SKM-1 (cell line): ENCODE measurements at regions not wholly inside any gene's neighbourhood (a gene's known extent, or its start where the extent isn't known, plus 50 kb on each side); places are given as distances from the start of the nearest gene placed in this dataset.
A peak's percentile ranks its signal among the peaks of the same experiment; 100 is the strongest.
"Not testable (repeated sequence)": the region's sequence is repeated elsewhere in the genome, so short reads cannot be mapped to it uniquely, and the experiment has no call there.

Experiments
- DNase-seq: peaks from one replicate; lab custom pipeline; 2025; ENCODE audit not compliant: unreplicated experiment; lab: John Stamatoyannopoulos, UW

DNA sequence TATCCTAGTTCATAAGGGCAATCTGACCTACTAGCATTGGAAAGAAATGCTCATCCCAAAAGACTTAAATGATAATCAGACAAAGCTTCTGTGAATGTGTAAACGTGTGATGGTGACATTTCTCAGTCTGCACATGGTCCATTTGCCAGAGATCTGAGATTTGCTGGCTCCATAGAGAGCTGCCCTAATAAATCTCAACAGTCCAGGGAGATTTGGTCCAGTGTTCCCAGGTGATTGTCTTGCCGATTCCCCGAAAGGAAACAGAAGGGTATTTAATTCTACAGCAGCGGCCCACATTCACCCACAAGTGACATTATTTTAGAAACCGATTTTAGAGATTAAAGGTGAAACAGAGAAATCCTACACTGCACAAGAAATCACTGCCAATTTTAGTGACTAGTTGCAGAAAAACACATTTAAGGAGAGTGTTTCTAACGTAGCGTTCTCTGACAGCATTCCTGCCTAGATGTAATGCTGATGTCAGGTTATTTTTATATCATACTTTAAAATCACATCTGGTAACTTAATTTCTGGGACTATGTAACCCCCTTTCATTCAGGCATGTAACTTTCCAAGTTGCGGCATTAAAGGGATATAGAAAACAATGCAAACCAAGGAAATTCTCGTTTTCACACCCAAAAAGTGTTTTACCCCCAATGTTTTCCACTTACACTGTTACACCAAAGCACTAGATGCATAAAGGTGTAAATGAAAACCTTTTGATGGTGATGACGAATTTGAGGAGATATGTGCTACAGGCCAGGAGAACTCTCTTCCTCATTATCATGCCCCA lies 231.9 kb upstream of the FN1 start:
- no peak for DNase-seq

DNA sequence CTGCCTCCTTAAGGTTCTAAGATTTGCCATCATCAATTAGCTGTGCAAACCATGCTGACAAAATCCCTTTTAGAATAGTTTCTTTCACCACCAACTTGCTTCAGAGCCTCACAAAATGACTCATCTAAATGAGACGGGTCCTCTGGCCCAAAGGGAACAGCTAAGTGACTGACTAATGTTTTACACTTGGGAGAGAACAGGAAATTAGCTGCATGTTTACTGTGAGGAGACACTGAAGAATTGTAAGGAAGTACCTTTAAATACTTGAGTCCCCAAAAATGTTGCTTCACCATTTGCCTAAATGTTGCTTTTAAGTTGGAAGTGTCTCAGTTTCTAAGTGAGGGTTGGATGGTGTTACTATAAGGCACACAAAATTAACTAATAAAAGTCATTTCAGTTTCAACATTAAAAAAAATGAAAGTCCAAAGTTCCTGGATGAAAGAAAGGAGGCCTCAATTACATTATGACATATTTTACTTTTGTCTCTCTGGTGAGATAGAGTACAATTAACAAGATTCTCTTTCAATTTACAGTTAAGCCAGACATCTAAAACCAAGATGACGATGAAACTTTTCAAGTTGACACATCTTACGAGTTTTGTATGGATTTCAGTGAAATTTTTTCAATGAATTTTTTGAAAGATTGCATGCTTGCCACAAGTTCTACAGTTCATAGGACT lies 229.1 kb upstream of the FN1 start:
- peak; percentile 64 for DNase-seq

DNA sequence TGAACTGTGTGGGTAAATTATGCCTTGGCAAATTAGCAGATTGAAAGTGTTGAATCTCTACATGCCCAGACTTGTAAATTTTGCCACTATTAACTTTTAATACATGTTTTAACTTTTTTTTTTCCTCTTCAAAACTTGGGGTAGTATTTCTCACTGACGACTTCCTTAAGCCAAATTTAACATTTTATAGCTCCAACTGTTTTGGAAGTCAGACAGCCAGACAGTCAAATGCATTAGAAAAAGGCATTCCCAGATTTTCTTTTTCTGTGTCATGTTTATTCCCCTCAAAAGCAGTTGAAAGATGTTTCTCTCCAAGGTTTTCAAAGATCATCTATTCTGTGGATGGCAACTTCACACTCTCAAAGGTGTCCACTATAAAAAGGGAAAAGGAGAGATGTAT lies 226.8 kb upstream of the FN1 start:
- no peak for DNase-seq

DNA sequence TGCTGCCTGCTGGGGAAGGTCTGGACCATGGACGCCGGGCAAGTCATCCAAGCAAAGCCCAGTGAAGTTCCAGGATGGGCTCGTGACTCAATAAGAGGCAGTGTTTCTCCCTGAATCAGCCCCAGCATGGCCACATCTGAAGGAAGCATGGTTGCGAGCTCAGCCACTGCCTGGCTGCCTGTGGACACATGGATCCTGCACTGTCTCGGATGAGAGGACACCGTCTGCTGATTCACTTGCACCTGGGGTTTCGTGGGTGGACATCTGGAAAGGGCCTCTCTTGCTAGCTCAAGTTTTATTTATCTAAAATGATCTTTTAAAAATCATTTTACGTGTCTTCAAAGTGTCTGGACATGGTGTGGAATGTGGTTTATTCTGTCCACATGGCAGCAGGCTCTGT lies 224.8 kb upstream of the FN1 start:
- no peak for DNase-seq

DNA sequence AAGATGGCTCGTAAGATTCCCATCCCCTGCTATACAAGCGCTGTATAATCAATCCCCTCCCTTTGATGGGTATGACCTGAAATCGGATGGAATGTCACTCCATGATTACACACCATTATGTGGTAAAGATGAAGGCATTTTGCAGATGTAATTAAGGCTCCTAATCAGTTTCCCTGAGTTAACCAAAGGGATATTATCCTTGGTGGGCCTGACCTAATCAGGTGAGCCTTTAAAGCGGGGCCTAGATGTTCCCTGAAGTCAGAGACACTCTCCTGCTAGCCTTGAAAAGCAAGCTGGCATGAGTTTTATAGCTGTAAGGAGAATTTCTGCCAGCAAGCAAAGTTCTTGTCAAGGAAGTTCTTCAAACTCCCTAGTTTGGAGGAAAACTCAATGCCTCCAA lies 223.8 kb upstream of the FN1 start:
- DNase-seq: no peak

DNA sequence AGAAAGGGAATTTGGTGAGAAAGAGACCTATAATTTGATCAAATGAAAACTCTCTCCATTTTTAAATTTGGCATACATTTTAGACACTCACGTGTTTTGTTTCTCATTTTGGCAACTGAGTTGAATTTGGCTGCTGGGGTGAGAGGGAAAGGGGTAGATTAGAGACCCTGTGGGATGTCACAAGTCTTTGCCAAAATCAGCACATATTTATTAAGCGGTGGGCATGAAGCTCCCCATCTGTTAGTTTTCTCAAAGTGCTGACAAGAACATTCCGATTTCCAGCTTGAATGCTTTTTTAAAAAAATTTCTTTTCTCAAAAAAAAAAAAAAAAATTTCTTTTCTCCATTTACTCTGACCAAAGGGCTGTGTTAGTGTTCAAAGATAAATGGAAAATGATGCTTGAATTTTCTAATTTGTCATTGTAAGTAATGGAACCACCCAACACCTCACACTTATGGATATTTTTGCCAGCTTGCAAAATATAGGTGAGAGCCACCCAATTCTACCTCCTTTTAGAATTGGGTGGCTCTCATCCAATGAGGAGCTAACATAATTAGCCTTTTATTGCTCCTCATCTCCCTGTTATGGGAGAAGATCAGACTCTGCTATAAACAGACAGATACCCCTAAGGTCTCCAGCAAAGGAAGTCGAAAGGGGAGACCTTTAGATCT lies 222.9 kb upstream of the FN1 start:
- DNase-seq: no peak

DNA sequence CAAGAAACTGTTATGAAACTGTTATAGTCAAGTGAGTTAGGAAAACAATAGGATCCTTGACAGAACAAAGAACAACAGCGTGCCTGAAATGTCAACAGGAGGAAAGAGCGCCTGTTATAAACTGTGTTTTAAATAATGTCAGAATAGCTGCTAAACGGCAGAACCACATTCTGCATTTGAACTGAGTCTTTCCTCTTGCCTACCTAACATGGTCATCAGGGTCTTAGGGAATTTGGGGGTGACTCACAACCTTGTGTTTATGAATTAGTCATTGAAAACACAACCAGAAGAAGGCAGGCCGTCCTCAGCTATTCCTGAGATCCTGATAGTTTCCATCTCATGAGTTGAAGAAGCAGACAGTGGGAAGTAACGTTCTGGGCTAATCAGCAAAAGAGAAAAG lies 222.0 kb upstream of the FN1 start:
- no peak for DNase-seq

DNA sequence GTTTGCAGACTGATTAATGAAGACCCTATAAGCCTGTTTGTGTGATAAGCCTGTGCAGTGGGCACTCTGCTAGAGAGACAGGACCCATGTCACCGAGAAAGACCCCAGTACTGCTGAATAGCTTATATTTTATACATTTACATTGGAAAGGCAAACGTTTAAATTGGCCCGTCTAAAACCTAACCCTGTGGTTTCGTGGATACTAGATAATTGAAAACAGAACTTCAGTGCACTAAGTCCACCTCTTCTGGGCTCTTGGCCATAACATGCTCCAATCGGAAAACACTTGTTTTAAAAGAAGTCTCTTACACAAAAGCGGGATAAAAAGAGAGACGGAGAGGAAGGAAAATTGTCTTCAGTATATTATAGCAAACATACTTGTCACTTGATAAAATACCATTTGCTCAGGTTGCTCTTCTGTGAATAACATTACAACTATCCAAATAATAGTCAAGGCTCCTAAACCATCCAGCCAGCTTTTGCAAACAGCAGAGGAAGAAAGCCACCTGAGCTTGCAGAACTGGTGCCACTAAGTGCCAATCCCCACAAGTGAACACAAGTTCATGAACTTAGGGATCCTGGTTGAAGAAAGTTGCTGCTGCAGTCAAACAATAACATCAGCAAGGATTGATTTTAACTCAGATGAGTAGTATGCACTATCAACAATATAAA lies 218.4 kb upstream of the FN1 start:
- no peak for DNase-seq

DNA sequence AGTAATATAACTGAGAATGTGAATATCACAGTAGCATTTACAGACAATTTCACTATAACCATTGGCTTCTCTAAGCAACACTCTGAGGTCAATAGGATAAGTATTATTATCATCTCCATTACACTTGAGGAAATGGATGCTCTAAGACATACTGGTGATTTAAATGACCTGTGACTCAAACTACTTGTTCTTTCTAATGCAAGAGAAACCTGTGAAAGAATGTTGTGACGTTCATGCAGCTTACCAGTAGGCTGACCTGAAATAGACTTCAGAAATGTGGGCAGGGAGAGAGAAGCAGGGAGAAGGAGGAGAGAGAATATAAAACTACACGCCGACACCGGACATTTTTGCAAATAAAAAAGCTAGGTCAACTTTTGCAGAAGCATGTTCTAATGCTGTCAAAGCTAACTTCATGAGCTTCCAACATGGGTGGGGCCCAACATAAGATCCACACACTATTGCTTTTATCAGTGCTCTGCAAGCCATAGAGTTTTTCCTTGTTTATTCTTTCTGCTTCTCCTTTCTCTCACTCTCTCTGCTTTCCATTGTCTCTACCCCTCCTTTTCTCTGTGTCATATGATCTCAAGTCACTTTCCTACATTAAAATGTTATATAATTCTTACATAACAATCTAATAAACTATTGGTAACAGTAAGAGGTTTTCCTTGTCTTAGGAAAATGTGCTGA lies 217.6 kb upstream of the FN1 start:
- DNase-seq: no peak

DNA sequence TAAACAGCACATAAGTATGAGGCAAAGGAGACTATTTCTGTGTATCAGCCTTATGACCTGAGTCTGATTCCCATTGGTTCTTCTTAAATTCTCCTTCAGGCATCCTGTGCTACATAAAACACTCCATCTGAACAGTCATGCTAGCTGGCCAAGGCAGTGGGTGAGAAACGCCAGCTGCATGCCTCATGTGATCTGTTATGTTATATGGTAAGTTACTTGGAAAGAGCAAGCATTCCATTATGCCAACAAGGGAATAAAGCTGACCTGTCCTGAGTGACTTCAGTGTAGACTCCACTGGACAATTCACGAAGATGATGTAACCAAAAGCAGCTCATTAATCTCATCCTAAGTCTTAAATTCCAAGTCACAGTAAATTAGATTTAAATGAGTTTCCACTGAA lies 216.5 kb upstream of the FN1 start:
- no peak for DNase-seq

DNA sequence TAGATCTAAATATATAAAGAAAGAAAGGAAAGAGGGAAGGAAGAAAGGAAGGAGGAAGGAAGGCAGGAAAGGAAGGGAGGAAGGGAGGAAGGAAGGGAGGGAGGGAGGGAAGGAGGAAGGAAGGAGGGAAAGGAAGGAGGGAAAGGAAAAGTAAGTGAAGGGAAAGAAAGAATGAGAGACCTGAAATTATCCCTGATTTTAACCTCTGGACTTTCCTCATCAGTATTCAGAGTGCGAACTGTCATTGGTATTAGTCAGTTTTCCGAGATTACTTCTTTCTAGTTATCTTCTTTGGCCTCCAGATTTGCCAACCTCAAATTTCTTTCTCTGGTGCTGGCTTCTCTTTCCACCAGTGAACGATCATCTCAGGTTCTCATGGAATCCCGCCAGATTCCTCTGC lies 215.5 kb upstream of the FN1 start:
- DNase-seq: no peak

DNA sequence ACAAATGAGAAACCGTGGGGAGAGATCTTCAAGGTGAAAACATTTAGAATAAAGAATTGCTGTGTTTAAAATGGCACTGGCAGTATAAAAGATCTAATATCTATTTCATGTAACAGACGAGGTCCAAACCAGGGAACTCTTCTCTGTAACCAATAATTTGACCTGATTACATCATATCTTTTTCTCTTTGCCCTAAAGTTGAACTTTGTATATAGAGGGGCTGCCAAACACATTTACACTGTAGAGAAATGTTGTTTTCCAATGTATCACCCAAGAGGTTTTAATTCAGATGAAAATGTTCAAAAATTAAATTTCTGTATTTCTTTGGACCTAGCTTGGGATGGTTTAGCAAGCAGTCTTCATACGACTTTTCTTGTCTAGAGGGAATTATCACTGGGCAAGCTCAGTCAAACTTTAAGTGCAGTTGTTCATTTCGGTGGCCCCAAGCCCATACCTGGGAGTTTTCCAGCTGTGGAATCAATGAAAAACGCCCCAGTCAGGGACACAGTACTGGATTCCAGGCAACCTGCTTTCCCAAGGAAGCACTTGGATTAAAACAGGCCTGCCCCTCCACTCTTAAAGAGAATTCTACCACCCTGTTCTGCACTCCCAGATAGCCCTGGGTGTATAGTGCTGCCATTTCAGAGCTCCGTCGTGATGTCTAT lies 208.5 kb upstream of the FN1 start:
- DNase-seq: no peak

DNA sequence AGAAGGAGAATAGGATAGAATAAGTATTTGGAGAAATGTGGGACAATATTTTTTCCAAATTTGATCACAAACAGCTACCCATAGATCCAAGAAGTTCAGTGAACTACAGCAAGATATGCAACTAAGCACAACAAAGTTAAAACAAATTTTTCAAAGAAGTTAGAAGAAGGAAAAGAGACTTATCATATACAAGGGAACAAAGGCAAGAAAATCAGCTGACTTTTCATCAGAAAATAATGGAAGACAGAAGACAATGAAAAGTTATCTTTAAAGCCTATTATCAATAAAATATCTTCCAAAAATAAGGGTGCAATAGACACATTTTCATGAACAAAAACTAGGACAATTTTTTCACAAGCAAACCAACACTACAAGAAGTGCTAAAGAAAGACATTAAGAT lies 202.8 kb upstream of the FN1 start:
- no peak for DNase-seq

DNA sequence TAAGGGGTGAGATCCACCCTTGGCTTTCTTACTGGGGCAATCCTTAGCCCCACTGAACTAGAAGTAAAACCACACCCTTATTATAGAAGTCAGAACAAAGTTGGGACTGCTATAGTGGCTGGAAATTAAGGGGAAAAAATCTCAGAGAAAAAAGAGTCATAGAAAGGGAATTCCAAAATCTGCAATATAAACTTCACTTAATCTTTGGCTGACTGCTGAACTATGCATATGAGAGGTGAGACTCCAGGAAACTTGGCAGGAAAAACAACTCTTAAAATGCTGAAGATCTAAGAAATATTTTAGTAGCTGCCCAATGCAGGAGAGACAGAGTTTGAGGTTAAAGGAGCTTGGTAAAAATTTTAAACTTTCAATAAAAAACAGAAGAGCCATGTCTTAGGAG lies 201.8 kb upstream of the FN1 start:
- no peak for DNase-seq

DNA sequence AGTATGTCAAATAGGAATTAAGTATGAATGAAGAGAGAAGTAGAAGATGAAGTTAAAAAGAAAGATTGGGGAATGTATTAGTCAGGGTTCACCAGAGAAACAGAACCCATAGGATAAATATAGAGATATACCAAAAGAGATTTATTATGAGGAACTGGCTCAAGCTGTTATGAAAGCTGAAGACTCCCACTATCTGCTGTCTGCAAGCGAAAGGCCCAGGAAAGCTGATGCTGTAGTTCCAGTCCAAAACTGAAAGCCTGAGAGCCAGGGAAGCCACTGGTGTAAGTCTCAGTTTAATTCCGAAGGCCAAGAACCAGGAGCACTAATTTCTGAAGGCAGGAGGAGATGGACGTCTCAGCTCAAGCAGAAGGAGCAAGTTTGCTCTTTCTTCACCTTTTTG lies 200.9 kb upstream of the FN1 start:
- no peak for DNase-seq

DNA sequence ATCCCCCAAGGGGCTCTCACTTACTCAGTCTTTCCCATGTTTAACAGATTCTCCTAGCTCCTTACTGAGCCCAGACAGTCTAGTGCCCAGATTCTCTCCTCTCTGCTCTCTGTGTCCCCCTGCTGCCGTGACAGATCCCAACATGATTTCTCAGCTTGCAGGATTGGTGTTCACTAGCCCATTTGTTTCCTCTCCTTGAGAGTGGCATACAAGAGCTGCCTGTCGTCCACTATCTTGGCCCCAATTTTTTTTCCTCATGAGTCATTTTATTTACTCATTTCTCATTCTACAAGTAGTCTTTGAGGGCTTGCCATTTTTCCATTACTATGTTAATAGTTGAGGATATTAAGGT lies 199.9 kb upstream of the FN1 start:
- no peak for DNase-seq

DNA sequence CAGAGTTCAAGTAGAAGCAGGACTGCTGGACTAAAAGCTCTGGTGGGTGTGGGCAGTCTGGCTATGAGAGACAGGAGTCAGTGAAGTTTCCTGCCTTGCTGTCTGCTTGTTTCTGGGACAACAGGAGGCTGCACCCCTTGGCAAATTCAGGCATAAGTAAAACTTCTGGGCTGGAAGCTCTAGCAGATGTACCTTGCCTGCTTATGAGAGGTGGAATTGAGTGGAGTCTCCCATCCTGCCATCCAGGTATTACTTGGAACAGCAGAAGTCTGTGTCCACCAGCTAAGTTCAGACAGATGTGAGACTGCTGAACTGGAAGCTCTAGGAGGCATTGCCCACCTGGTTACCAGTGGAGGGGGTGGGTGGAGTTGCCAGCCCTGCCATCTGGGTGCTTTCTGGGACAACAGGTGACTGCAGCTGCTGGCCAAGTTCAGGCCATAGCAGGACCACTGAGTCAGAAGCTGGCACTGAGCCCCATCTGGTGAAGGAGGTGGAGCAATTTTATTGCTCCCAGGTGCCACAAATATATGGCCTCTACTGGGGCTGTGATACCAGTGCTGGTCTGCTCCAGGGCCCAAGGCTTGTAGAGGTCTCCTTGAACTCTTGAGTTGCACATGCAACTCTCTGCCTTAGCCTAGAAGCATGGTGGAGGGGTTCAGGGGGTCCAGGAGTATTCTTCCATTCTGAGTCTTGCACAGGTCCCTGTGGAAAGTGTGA lies 199.4 kb upstream of the FN1 start:
- no peak for DNase-seq

DNA sequence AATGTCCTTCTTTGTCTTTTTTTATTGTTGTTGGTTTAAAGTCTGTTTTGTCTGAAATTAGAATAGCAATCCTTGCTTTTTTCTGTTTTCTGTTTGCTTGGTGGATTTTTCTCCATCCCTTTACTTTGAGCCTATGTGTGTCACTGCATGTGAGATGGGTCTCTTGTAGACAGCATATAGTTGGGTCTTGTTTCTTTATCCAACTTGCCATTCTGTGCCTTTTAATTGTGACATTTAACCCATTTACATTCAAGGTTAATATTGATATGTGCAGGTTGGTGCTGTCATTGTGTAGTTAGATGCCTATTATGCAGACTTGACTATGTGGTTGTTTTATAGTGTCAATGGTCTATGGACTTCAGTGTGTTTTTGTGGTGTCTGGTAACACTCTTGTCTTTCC lies 197.5 kb upstream of the FN1 start:
- DNase-seq: no peak

DNA sequence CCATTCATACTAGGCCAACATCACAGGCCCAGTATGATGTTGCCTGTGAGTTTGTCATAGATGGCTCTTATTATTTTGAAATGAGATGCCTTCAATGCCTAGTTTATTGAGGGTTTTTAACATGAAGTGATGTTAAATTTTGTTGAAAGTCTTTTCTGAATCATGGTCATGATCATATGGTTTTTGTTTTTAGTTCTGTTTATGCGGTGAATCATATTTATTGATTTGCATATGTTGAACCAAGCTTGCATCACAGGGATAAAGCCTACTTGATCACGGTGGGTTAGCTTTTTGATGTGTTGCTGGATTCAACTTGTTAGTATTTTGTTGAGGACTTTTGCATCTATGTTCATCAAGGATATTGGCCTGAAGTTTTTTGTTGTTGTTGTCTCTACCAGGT lies 195.8 kb upstream of the FN1 start:
- no peak for DNase-seq

DNA sequence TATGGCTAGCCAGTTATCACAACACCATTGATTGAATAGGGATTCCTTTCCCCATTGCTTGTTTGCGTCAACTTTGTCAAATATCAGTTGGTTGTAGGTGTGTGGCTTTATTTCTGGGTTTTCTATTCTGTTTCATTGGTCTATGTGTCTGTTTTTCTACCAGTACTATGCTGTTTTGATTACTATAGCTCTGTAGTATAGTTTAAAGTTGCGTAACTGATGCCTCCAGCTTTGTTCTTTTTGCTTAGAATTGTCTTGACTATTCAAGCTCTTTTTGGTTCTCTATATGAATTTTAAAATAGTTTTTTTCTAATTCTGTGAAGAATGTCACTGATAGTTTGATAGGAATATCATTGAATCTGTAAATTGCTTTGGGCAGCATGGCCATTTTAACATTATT lies 194.9 kb upstream of the FN1 start:
- DNase-seq: not testable (repeated sequence)
